A172 (cell line): ENCODE measurements at regions not wholly inside any gene's neighbourhood (a gene's known extent, or its start where the extent isn't known, plus 50 kb on each side); places are given as distances from the start of the nearest gene placed in this dataset.
A peak's percentile ranks its signal among the peaks of the same experiment; 100 is the strongest.
"Not testable (repeated sequence)": the region's sequence is repeated elsewhere in the genome, so short reads cannot be mapped to it uniquely, and the experiment has no call there.

Experiments used
- DNase-seq: peaks from one replicate; pipeline ENCODE4 v3.0.0-alpha.2; 2015; ENCODE audit warnings: low spot score

DNA sequence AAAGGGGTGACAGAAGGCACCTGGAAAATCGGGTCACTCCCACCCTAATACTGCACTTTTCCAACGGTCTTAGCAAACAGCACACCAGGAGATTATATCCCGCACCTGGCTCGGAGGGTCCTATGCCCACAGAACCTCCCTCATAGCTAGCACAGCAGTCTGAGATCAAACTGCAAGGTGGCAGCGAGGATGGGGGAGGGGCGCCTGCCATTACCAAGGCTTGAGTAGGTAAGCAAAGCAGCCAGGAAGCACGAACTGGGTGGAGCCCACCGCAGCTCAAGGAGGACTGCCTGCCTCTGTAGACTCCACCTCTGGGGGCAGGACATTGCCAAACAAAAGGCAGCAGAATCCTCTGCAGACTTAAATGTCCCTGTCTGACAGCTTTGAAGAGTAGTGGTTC is 101.8 kb downstream of the TBX20 start:
- DNase-seq: not testable (repeated sequence)

DNA sequence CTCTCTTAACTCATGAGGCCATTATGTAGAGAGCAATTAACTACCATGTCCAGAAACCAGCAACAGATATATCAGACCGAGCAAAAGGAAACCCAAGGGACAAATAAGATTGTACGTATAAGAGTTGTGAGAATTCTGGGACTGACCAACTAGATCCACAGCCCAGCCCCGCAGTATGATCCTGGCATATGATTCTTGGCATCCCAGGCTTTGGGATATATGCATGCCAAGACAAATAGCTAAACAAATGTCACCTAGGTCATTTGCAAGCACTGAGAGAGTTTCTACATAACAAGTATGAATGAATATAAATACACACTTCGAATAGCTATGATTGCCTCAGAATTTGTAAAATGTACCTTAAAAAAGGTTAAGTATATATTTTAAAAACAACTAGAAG is 105.9 kb downstream of the TBX20 start:
- DNase-seq: not testable (repeated sequence)

DNA sequence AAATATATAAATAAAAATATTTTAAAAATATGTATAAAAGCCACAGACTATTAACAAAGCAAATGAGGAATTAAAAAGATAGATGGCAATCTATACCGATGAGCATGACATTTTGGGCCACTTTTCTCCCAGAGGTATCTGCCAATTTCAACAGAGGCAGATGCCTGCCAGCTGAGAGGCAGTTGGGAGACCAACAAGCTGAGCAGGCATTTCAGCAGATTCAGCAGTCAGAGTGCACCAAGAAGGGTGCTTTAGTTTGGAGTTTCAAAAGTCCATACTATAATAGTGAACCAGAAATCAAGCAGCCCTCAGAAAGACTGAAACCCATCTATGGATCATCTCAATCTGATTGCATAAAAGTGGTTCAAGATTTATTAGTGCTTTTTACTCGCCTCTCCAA is 104.8 kb upstream of the DPY19L1 start:
- not testable (repeated sequence) for DNase-seq

DNA sequence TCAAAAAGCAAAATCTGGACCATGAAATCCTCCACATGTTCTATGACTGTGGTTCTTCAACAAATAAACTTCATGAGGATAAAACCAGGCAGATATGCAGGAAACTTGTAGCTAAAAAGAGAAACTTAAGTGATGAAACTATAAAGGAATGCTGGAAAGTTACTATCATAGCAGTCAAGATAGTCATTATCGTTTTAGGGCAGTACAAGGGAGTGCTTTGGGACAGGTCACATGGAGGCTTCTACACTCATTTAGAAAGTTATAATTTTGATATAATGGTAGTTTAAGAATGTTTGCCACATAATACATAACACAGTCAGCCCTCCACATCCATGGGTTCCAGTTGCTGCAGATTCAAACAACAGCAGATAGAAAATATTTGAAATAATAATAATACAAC is 102.0 kb upstream of the DPY19L1 start:
- DNase-seq: not testable (repeated sequence)

DNA sequence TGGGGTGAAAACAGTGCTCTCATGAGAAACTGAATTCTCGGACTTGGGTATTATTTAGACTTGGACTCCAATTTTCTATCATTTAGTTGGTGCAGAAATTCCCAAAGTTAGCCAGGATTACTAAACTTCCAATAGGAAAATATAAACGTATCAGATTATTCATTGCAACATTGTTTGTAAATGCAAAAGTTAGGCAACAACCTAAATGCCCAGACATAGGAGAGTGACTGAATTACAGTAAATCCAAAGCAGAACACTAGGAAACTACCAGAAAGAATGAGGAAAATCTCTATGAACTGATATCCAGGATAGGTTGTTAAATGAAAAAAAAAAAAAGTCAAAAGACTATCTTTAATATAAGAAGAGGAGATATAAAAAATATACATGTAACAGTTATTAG is 96.2 kb upstream of the DPY19L1 start:
- not testable (repeated sequence) for DNase-seq

DNA sequence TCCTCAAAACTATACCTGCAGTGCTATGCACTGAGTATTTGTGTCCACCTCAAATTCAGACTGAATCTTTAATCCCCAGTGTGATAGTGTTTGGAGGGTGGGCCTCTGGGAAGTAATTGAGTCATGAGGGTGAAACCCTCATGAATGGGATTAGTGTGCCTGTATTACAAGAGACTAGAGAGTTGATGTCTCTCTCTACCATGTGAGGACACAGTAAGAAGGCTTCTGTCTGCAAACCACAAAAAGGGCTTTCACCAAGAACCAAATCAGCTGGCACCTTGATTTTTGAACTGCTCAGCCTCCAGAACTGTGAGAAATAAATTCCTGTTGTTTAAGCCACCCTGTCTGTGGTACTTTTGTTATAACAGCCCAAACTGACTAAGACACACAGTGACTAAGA is 95.7 kb upstream of the DPY19L1 start:
- not testable (repeated sequence) for DNase-seq

DNA sequence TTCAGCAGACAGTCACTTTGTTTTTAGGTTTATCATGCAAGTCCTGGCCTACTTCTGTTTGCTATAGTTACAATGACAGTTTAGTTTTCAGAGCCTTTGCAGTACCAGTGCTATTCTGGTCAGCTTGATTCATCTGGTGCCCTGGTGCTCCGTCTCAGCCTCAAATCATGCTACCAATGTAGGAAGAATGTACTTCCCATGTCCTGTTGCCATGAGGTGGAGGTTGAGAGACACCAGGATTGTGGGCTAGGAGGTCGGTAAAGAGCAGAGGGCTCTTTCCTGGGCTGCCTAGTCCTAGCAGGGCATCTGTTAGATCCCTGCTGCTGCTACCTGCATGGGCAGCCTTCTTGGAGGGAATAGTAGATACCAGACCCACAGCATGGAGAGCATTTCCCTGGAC is 91.4 kb upstream of the DPY19L1 start:
- not testable (repeated sequence) for DNase-seq

DNA sequence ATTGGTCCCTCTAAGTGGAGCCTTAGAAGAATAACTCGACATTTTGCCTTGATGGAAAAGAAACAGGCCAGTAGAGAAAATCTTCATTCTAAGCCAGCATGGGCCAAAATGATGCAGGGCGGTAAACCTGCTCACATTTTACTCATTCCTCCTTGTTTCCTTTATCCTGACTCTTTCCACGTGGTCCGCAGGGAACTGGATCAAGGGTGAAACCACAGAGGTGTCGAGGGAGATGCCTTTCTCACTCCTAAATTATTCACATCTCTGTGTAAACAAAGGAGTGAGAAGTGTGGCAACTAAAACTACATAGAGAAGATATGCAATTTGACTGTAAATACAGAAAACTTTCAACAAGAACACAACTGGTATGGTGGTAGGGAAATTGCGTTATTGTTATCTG is 81.2 kb upstream of the DPY19L1 start:
- DNase-seq: peak; percentile 25

DNA sequence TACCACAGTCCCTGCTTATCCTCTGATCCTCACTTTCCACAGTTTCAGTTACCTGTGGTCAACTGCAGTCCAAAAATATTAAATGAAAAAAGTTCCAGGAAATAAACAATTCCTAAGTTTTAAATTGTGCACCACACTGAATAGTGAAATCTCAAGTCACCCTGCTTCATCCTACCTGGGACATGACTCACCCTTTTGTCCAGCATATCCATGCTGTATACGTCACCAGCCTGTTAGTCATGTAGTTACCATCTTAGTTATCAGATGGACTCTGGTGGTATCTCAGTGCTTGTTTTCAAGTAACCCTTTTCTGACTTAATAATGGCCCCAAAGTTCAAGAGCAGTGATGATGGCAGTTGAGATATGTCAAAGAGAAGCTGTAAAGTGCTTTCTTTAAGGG is 69.4 kb upstream of the DPY19L1 start:
- DNase-seq: peak; percentile 73

DNA sequence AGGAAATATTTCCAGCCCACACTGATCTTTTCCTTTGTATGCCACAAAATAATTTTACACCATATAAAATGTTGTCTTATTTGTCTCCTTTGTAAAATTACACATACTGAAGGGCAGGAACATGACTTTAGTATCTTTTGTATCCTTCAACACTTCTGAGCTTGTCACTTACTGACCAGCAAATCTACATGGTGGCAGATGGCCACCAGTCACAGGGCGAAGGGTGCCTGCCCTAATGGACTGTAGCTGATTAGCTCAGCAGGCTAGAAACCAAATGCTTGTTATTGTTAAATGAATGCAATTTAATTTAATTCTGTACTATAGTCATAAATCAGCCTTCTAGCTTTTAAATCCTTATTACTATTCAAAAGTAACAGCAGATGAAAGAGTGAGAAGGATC is 68.2 kb upstream of the DPY19L1 start:
- not testable (repeated sequence) for DNase-seq

DNA sequence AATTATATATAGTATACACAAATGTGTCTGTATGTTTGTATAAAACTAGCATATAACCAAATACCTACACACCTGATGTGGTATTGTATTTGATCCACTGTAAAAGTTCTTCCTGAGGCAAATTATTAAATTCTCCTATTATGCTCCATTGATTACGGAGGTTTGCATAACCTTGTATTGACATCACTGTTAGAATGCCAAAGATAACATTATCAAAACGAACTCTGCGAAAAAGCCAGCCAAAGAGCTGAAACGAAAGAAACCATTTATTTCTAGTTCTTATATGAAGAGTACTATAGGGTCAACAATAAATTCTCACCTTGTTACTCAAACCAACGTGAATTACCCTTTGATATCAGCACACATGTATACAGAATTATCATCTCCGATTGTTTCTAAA is 65.6 kb upstream of the DPY19L1 start:
- DNase-seq: not testable (repeated sequence)

DNA sequence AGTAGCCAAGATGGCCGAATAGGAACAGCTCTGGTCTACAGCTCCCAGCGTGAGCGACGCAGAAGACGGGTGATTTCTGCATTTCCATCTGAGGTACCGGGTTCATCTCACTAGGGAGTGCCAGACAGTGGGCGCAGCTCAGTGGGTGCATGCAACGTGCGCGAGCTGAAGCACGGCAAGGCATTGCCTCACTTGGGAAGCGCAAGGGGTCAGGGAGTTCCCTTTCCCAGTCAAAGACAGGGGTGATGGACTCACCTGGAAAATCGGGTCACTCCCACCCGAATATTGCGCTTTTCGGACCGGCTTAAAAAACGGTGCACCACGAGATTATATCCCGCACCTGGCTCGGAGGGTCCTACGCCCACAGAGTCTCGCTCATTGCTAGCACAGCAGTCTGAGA is 55.7 kb upstream of the DPY19L1 start:
- not testable (repeated sequence) for DNase-seq
